ENCODE measurements at regions not wholly inside any gene's neighbourhood (a gene's known extent, or its start where the extent isn't known, plus 50 kb on each side); places are given as distances from the start of the nearest gene placed in this dataset.

DNA sequence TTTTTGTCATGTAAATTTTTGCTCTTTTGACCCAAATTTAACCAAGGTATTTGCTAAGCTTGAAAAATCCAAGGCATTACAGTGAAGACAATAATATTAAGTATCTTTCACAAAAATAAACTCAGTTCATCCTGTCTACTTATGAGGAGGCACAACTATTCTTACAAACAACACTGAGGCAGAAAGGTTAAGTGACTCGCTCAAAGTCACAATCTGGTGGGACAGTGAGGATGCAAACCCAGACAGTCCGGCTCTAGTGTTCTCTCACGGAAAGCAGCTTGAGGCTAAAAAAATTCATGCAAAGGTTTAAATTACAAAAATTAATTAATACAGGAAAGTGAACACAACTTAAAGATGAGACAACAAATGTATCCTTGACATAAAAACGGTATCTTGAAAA is 125.3 kb downstream of the SIPA1L2 start:
- no peaks in the 10 kb centered on the region for H3K36me3 ChIP-seq
- no peak for DNase-seq
- H3K27me3 ChIP-seq = no peaks in the 10 kb centered on the region
- H3K9me3 ChIP-seq = no peaks in the 10 kb centered on the region
- TF ChIP-seq, protein P1, sequence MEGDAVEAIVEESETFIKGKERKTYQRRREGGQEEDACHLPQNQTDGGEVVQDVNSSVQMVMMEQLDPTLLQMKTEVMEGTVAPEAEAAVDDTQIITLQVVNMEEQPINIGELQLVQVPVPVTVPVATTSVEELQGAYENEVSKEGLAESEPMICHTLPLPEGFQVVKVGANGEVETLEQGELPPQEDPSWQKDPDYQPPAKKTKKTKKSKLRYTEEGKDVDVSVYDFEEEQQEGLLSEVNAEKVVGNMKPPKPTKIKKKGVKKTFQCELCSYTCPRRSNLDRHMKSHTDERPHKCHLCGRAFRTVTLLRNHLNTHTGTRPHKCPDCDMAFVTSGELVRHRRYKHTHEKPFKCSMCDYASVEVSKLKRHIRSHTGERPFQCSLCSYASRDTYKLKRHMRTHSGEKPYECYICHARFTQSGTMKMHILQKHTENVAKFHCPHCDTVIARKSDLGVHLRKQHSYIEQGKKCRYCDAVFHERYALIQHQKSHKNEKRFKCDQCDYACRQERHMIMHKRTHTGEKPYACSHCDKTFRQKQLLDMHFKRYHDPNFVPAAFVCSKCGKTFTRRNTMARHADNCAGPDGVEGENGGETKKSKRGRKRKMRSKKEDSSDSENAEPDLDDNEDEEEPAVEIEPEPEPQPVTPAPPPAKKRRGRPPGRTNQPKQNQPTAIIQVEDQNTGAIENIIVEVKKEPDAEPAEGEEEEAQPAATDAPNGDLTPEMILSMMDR (IDR thresholded peaks at IDR 0.05) = no peak
- H3K27ac ChIP-seq = no peak overlapping the region
- H3K4me1 ChIP-seq = no peaks in the 10 kb centered on the region
- no peak overlapping the region for H3K4me3 ChIP-seq

DNA sequence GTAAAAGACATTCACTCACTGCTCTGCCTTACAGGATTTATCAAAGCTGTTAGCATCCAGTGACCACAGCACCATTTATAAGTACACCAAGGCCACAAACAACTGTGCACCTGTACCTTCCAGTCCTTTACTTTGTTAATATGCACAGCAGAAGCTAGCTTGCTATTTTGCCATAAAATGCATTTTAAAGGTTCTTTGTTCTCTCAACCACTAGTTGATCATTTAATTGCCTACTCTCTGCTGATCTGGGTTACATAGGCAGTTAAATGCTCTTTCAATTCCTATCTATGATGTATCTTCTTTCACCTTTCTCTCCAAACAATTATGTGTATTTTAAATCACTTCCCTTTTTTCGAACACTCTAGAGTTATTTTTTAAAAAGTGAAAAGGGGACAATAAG is 126.4 kb downstream of the SIPA1L2 start:
- H3K4me3 ChIP-seq = no peak overlapping the region
- H3K27ac ChIP-seq = no peak overlapping the region
- TF ChIP-seq POLR2A (IDR thresholded peaks at IDR 0.05) = no peak
- TF ChIP-seq, protein P1 (IDR thresholded peaks at IDR 0.05) = no peak
- no peaks in the 10 kb centered on the region for H3K4me1 ChIP-seq
- no peak for DNase-seq
- H3K9me3 ChIP-seq = no peaks in the 10 kb centered on the region
- no peaks in the 10 kb centered on the region for H3K27me3 ChIP-seq
- H3K36me3 ChIP-seq = no peaks in the 10 kb centered on the region

DNA sequence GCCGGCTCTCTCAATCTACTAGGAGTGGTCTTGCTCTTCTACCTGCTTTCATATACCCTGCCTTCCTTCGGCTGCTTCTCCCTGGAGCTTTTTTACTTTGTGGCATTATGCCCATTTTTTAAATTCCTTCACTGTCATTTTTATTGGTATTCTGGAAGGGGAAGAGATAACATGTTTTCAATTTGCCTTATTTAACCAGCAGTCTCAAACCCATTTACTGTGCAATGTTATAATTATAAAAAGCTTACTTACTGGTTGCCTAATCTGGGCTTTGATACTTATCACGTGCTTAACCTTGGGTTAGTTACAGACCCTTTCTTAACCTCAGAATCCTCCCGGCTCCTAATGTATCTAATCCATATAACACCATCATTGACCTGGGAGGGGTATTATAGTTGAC is 128.1 kb downstream of the SIPA1L2 start:
- no peak for TF ChIP-seq POLR2A (IDR thresholded peaks at IDR 0.05)
- TF ChIP-seq, protein P1 (IDR thresholded peaks at IDR 0.05) = no peak
- no peak overlapping the region for H3K27ac ChIP-seq
- DNase-seq = no peak
- no peaks in the 10 kb centered on the region for H3K4me1 ChIP-seq
- H3K4me3 ChIP-seq = no peak overlapping the region
- no peaks in the 10 kb centered on the region for H3K9me3 ChIP-seq
- H3K27me3 ChIP-seq = no peaks in the 10 kb centered on the region
- H3K36me3 ChIP-seq = no peaks in the 10 kb centered on the region

DNA sequence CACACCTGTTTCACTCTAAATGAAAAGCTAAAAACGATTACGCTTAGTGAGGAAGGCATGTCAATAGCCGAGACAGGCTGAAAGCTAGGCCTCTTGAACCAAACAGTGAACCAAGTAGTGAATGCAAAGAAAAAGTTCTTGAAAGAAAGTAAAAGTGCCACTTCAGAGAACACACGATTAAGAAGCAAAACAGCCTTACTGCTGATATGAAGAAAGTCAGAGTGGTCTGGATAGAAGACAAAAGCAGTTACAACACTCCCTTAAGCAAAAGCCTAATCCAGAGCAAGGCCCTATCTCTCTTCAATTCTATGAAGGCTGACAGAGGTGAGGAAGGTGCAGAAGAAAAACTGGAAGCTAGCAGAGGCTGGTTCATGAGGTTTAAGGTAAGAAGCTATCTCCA is 130.7 kb downstream of the SIPA1L2 start:
- no peak overlapping the region for H3K27ac ChIP-seq
- H3K27me3 ChIP-seq = no peaks in the 10 kb centered on the region
- DNase-seq = no peak
- no peak for TF ChIP-seq POLR2A (IDR thresholded peaks at IDR 0.05)
- TF ChIP-seq, protein P1 (IDR thresholded peaks at IDR 0.05) = no peak
- no peaks in the 10 kb centered on the region for H3K36me3 ChIP-seq
- H3K4me1 ChIP-seq = no peaks in the 10 kb centered on the region
- no peak overlapping the region for H3K4me3 ChIP-seq
- H3K9me3 ChIP-seq = no peaks in the 10 kb centered on the region

DNA sequence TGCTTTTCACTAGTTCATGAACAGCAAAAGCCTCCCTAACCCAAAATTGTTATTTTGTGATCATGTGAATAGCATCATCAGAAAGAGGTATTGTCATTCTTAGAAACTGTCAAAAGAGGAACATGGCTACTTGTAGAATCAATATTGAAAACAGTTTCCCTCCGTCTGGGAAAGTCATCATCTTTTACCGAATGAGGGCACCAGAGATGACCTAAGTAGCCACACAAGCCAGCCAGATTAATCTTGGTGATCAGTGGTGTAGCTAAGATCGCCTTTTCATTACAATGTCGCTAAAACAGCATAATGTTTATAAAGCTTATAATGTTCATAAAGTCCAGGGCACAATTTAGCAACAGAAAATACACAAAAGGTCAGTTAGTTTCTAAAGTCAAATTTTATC is 136.1 kb downstream of the SIPA1L2 start:
- TF ChIP-seq, protein P1 (IDR thresholded peaks at IDR 0.05) = no peak
- TF ChIP-seq POLR2A (IDR thresholded peaks at IDR 0.05) = no peak
- Histone ChIP-seq H3K36me3 (peaks cover 0 to 34% (median 0%) of the 10 kb centered on the region in 3 donors), H3K4me1 (no peaks in the 10 kb centered on the region), H3K4me3 (no peak overlapping the region), H3K9me3 (no peaks in the 10 kb centered on the region), H3K27me3 (no peaks in the 10 kb centered on the region), H3K27ac (no peak overlapping the region)
- no peak for DNase-seq

DNA sequence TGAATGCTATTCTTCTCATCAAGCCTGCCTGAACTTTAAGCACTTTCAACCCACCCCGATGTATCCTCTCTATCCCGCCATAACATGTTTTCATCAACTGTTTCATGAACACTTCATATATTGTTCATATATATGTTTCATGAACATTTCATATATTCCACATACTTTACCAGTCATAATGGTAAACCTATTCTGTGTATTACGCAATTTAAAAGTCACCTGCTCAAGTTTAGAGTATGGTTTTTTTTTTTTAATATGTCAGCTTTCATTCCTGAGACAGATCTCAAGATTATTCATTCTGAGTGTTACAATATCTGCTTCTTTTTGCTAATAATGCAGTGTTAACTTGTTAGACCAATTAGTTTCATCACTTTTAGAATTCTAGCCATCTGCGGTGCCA is 140.7 kb downstream of the SIPA1L2 start:
- no peak overlapping the region for H3K4me3 ChIP-seq
- peaks cover 0 to 36% (median 0%) of the 10 kb centered on the region in 3 donors for H3K36me3 ChIP-seq
- no peak for DNase-seq
- H3K4me1 ChIP-seq = no peaks in the 10 kb centered on the region
- no peaks in the 10 kb centered on the region for H3K9me3 ChIP-seq
- TF ChIP-seq, protein P1 (IDR thresholded peaks at IDR 0.05) = no peak
- TF ChIP-seq POLR2A (IDR thresholded peaks at IDR 0.05) = no peak
- H3K27me3 ChIP-seq = no peaks in the 10 kb centered on the region
- H3K27ac ChIP-seq = no peak overlapping the region

All from Peyer's patch (tissue), 4 donors.